ENCODE measurements at regions not wholly inside any gene's neighbourhood (a gene's known extent, or its start where the extent isn't known, plus 50 kb on each side); places are given as distances from the start of the nearest gene placed in this dataset.

DNA sequence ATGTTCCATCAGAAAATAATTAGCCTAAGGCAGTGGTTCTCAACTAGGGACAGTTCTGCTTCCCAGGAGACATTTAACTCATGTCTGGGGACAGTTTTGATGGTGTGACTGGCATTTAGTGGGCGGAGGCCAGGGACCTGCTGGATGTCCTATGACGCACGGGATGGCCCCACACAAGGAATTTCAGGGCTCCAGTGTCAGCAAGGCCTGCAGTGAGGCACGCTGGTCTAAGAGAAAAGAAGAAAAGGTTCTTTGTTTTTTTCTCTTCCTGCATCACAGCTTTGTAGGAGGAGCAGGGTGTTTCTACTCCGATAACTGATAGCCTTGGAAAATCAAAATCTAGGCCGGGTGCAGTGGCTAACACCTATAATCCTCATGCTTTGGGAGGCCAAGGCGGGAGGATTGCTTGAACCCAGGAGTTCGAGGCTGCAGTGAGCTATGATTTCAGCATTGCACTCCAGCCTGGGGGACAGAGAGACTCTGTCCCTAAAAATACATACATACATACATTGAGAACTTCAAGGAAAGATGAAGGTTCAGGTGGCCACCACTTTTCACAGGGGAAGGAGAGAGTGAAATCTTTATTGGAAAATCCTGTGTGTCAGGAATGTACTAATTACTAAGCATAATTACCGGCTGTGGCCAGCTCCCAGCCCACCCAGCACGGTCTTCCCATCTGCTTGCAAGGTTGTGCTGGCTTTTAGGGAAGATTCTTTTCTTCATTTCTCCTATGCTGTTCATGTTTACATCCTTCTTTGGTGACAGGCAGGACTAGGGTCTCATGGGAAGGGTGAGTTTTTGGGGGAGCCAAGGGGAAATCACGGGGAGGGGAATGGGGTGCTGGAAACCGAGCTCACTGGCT lies 150.4 kb downstream of the ACTR3B start (continued):
- TF ChIP-seq, protein P1, sequence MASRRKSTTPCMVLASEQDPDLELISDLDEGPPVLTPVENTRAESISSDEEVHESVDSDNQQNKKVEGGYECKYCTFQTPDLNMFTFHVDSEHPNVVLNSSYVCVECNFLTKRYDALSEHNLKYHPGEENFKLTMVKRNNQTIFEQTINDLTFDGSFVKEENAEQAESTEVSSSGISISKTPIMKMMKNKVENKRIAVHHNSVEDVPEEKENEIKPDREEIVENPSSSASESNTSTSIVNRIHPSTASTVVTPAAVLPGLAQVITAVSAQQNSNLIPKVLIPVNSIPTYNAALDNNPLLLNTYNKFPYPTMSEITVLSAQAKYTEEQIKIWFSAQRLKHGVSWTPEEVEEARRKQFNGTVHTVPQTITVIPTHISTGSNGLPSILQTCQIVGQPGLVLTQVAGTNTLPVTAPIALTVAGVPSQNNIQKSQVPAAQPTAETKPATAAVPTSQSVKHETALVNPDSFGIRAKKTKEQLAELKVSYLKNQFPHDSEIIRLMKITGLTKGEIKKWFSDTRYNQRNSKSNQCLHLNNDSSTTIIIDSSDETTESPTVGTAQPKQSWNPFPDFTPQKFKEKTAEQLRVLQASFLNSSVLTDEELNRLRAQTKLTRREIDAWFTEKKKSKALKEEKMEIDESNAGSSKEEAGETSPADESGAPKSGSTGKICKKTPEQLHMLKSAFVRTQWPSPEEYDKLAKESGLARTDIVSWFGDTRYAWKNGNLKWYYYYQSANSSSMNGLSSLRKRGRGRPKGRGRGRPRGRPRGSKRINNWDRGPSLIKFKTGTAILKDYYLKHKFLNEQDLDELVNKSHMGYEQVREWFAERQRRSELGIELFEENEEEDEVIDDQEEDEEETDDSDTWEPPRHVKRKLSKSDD (CRISPR knock-in tag; IDR thresholded peaks at IDR 0.05; ENCODE audit: low read depth), result no peak
- TF ChIP-seq ZNF891 (CRISPR knock-in tag; IDR thresholded peaks at IDR 0.05) (no peak), ARNT2 (CRISPR knock-in tag; IDR thresholded peaks at IDR 0.05; ENCODE audit: low read depth) (no peak), ZNF614 (CRISPR knock-in tag; IDR thresholded peaks at IDR 0.05; ENCODE audit: borderline replicate concordance) (no peak), ZNF792 (CRISPR knock-in tag; IDR thresholded peaks at IDR 0.05) (no peak), CCDC6 (CRISPR knock-in tag; IDR thresholded peaks at IDR 0.05) (no peak), ARID3A (IDR thresholded peaks at IDR 0.05; ENCODE audit: low read depth, low read length) (no peak; the same call in 1 of the 2 replicates), ZNF367 (CRISPR knock-in tag; IDR thresholded peaks at IDR 0.05; ENCODE audit: borderline replicate concordance) (no peak), ZNF567 (CRISPR knock-in tag; IDR thresholded peaks at IDR 0.05; ENCODE audit: borderline replicate concordance) (no peak), CREM (IDR thresholded peaks at IDR 0.05) (0 out of 2 replicates have a peak, but pooled peaks have one; percentile 44), CREM (CRISPR knock-in tag; IDR thresholded peaks at IDR 0.05) (no peak), TAF15 (IDR thresholded peaks at IDR 0.05; ENCODE audit: low read depth, low read length, poor library complexity, severe bottlenecking) (no peak), ELK4 (CRISPR knock-in tag; IDR thresholded peaks at IDR 0.05; ENCODE audit: borderline replicate concordance) (no peak), ZNF598 (CRISPR knock-in tag; IDR thresholded peaks at IDR 0.05; ENCODE audit: borderline replicate concordance) (no peak), ZGPAT (CRISPR knock-in tag; IDR thresholded peaks at IDR 0.05) (no peak), YEATS4 (CRISPR knock-in tag; IDR thresholded peaks at IDR 0.05; ENCODE audit: borderline replicate concordance) (no peak), ZNF781 (CRISPR knock-in tag; IDR thresholded peaks at IDR 0.05; ENCODE audit: borderline replicate concordance, not compliant biosample characterization) (no peak), SOX13 (IDR thresholded peaks at IDR 0.05) (no peak), SOX13 (CRISPR knock-in tag; conservative IDR thresholded peaks at IDR 0.05 in 1 of 2, IDR thresholded peaks at IDR 0.05 in 1 of 2) (peak in 1 of 2 experiments; percentile 69; a peak in 2 of 4 replicates)
- TF ChIP-seq, protein P2, sequence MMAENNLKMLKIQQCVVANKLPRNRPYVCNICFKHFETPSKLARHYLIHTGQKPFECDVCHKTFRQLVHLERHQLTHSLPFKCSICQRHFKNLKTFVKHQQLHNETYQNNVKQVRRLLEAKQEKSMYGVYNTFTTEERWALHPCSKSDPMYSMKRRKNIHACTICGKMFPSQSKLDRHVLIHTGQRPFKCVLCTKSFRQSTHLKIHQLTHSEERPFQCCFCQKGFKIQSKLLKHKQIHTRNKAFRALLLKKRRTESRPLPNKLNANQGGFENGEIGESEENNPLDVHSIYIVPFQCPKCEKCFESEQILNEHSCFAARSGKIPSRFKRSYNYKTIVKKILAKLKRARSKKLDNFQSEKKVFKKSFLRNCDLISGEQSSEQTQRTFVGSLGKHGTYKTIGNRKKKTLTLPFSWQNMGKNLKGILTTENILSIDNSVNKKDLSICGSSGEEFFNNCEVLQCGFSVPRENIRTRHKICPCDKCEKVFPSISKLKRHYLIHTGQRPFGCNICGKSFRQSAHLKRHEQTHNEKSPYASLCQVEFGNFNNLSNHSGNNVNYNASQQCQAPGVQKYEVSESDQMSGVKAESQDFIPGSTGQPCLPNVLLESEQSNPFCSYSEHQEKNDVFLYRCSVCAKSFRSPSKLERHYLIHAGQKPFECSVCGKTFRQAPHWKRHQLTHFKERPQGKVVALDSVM (CRISPR knock-in tag; IDR thresholded peaks at IDR 0.05), result peak; percentile 97
